Eye (tissue), 1 donor: ENCODE measurements at regions not wholly inside any gene's neighbourhood (a gene's known extent, or its start where the extent isn't known, plus 50 kb on each side); places are given as distances from the start of the nearest gene placed in this dataset.

Experiments
- DNase-seq: peaks from one replicate; pipeline ENCODE4 v3.0.0-alpha.2; 2015

DNA sequence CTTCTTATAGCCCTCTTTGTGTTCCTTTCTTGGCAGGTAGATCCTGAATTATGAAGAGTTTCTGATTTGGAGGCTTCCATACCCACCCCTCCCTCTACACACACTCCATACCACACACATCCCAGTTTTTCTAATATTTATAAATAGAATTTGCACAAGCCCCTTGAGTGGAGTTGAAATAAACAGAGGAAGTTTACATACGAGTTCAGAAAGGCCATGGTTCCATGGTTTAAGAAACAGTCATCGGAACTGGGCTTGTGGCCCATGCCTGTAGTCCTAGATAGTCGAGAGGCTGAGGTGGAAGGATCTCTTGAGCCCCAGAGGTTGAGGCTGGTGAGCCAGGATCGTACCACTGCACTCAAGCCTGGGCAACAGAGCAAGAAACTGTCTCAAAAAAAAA is 62.7 kb upstream of the TANC1 start:
- no peak for DNase-seq

DNA sequence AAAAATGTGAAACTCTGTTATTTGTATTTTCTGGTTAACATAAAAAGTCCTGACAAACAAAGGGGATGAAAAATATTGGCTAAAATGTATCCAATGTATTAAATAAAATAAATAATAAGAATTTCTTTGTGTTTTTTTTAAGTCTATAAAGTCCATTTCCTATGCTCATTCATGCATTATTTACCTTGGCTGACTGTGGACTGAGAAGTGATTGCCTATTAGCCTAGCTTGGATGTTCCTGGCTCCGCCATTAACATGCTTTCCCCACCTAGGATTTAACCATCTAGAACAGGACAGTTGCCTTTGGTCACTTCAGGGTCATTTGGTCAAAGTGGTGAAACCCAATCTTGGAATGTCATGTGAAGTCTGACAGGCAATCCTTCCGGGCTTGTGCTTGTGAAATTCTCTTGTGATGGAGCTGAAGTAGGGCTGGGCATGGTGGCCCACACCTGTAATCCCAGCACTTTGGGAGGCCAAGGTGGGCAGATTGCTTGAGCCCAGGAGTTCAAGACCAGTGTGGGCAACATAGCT is 60.4 kb upstream of the TANC1 start:
- no peak for DNase-seq

DNA sequence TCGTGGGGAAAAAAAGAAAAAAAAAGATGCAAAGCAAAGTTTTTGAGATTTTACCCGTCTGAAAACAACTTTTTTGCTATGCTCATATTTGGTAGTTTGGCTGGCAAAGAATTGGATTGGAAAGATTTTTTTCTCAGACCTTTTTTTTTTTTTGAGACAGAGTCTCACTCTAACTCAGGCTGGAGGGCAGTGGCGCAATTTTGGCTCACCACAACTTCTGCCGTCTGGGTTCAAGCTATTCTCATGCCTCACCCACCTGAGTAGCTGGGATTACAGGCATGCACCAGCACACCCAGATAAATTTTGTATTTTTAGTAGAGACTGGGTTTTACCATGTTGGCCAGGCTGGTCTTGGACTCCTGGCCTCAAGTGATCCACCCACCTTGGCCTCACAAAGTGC is 56.3 kb upstream of the TANC1 start:
- no peak for DNase-seq

DNA sequence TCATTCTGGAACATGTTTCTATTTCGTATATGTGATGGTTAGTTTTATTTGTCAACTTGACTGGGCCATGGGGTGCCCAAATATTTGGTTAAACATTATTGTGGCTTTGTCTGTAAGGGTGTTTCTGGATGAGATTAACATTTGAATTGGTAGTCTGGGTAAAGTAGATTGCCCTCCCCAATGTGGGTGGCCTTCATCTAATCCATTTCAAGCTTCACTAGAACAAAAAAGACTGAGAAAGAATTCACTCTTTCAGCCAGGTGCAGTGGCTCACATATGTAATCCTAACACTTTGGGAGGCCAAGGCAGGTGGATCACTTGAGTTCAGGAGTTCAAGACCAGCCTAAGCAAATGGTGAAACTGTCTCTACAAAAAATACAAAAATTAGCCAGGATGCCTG is 55.7 kb upstream of the TANC1 start:
- DNase-seq = no peak

DNA sequence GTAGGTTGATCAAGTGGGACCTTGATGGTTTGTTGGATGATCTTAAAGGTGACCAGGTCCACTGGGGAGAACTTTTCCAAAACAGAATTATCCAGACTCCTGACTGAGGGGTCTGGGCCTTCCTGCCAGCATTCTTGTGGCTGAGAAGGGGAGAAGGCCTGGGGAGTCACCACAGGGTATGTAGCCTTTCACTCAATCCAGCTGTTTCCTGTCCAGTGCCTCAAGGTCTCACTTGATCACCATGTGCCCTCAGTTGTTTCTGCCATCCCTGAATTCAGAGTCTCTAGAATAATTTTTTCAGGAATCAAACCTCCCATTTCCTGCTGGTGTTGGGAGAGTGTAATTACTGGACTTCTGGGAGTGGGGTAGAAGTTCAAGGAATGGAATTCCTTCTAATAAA is 54.4 kb upstream of the TANC1 start:
- no peak for DNase-seq

DNA sequence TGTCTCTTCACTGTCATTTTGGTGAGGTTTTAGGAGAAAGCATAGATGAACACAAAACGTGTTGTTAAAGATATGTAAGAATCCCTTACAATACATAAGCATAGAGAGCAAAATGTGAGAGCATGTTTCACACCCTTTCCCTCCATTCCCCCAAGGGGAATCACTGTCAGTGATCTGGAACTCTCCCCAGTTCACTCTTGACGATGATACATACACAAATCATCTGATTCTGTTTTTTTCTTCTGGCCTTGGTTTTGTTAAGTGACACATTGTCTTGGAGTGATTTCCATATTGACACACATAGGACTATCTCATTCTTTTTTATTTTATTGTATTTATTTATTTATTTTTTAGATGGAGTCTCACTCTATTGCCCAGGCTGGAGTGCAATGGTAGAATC is 53.7 kb upstream of the TANC1 start:
- no peak for DNase-seq

DNA sequence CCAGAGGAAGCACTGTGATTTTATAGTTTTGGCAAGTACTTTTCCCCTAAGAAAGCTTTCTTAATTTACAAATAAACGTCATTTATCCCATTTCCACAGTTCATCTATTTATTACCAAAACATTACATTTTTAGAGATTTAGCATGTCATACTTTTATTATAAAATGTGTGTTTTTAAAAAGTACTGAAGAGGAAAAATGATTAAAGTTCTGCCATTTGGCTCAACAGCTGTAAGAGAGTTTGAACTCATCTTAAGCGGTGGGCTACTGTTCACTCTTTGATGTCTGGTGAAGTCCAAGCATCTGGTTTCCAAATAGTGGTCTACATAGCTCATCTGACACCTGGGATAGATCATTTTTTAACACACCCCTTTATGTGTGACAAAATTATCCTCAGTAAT is 51.3 kb upstream of the TANC1 start:
- no peak for DNase-seq

DNA sequence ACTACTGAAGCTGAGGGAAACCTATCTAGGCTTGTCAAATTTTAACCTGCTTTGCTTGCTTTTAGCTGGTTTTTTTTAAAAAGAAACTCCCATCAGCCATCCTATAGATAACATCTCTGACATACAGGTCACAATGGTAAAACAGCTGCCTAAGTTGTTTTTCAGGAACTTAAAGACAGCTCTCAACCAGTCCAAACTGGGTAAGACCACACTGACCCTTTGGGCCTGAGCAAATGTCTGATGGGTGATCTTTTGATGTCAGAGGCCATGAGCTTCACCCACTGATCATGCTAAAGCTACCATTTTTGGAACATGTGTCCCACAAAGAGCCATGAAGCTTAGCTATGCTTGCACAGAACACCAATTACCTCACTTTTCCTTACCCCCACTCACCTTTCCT is 50.0 kb upstream of the TANC1 start:
- DNase-seq = no peak
